GM18868 (cell line): ENCODE measurements at regions not wholly inside any gene's neighbourhood (a gene's known extent, or its start where the extent isn't known, plus 50 kb on each side); places are given as distances from the start of the nearest gene placed in this dataset.
"Not testable (repeated sequence)": the region's sequence is repeated elsewhere in the genome, so short reads cannot be mapped to it uniquely, and the experiment has no call there.

Source experiments
- ATAC-seq: cut with Tn5 transposase; IDR thresholded peaks from one replicate; pipeline ENCODE4 v1.9.1; 2021; ENCODE audit warnings: mild to moderate bottlenecking, moderate library complexity; ENCODE audit not compliant: unreplicated experiment

GRCh38 chrX:45622042-45622423 is 421.4 kb upstream of the DIPK2B start:
- peak; percentile 43 for ATAC-seq

- ATAC-seq, result peak; percentile 81
Observed at GRCh38 chrX:45621376-45622041, 420.8 kb upstream of the DIPK2B start.

GRCh38 chrX:45619290-45619689 is 418.6 kb upstream of the DIPK2B start:
- no peak for ATAC-seq

GRCh38 chrX:45615591-45615990 is 414.9 kb upstream of the DIPK2B start:
- not testable (repeated sequence) for ATAC-seq

GRCh38 chrX:45614853-45615252 is 414.2 kb upstream of the DIPK2B start:
- ATAC-seq, result peak; percentile 60

GRCh38 chrX:45602151-45602550 is 401.5 kb upstream of the DIPK2B start:
- no peak for ATAC-seq

- ATAC-seq, result no peak
Observed at GRCh38 chrX:45601052-45601451, 400.4 kb upstream of the DIPK2B start.

GRCh38 chrX:45598861-45599260 is 398.2 kb upstream of the DIPK2B start:
- ATAC-seq, result no peak

- no peak for ATAC-seq
Observed at GRCh38 chrX:45596188-45596808, 395.6 kb upstream of the DIPK2B start.

- ATAC-seq, result no peak
Observed at GRCh38 chrX:45592101-45592500, 391.4 kb upstream of the DIPK2B start.

GRCh38 chrX:45591650-45592049 is 391.0 kb upstream of the DIPK2B start:
- no peak for ATAC-seq

GRCh38 chrX:45584717-45585116 is 384.0 kb upstream of the DIPK2B start:
- no peak for ATAC-seq

GRCh38 chrX:45577361-45577760 is 376.7 kb upstream of the DIPK2B start:
- no peak for ATAC-seq

GRCh38 chrX:45571453-45571852 is 370.8 kb upstream of the DIPK2B start:
- ATAC-seq, result no peak

GRCh38 chrX:45566456-45566855 is 365.8 kb upstream of the DIPK2B start:
- ATAC-seq, result no peak

- no peak for ATAC-seq
Observed at GRCh38 chrX:45557387-45557786, 356.7 kb upstream of the DIPK2B start.

GRCh38 chrX:45554736-45555135 is 354.1 kb upstream of the DIPK2B start:
- no peak for ATAC-seq

- ATAC-seq, result no peak
Observed at GRCh38 chrX:45553417-45553816, 352.7 kb upstream of the DIPK2B start.

- not testable (repeated sequence) for ATAC-seq
Observed at GRCh38 chrX:45546697-45547096, 346.0 kb upstream of the DIPK2B start.

- ATAC-seq, result no peak
Observed at GRCh38 chrX:45540181-45540580, 339.5 kb upstream of the DIPK2B start.

- ATAC-seq, result no peak
Observed at GRCh38 chrX:45537936-45538335, 337.3 kb upstream of the DIPK2B start.

GRCh38 chrX:45527834-45528233 is 327.2 kb upstream of the DIPK2B start:
- no peak for ATAC-seq

GRCh38 chrX:45524805-45525204 is 324.1 kb upstream of the DIPK2B start:
- no peak for ATAC-seq
